22Rv1 (cell line): ENCODE measurements at regions not wholly inside any gene's neighbourhood (a gene's known extent, or its start where the extent isn't known, plus 50 kb on each side); places are given as distances from the start of the nearest gene placed in this dataset.

Experiments
- CTCF ChIP-seq: fragments of 450-650 bp; IDR thresholded peaks from 2 replicates; pipeline ENCODE4 v1.5.1; 2017; ENCODE audit warnings: mild to moderate bottlenecking
- ZFX ChIP-seq: fragments of 450-650 bp; IDR thresholded peaks from 2 replicates; pipeline ENCODE4 v1.6.1; 2017; ENCODE audit warnings: antibody characterized with exemption, borderline replicate concordance

DNA sequence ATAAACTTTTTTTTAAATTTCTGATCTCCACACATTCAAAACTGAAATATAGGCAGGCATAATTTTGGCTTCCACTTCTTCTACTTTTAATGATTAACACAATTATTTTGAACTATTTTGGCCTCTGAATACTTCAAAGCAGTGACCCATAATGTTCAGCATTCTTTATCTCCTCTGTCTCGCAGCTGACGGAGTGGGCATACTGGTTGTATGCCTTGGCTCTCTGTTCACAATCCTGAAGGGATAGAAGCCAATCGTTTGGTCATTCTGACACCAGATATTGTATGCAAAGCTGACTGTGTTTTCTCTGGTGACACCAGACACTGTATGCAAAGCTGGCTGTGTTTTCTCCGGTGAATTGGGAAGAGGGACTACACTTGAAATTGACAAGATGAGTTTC is 833.0 kb downstream of the EFNB2 start:
- TF ChIP-seq CTCF (no peak), ZFX (no peak)
